ENCODE measurements at regions not wholly inside any gene's neighbourhood (a gene's known extent, or its start where the extent isn't known, plus 50 kb on each side); places are given as distances from the start of the nearest gene placed in this dataset.

DNA sequence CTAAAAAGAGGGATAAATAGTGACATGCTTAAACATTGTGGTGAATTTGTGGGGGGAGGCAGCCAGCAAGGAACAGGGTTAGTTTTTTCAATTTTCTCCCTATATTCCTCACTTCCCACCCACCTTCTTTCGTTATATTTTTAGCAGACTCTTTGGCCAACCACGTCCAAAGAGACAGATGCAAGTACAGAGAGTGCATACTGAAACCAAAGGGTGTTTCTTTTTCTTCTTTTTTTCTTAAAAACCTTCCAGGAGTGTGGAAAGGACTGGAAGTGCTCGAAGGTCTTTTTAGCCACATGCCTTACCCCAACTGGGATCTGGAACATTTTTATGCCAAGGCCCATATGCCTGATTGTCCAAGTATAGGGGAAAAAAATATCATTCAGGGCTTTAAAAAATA is 59.0 kb downstream of the TNP1 start:
- TF ChIP-seq, protein P1, sequence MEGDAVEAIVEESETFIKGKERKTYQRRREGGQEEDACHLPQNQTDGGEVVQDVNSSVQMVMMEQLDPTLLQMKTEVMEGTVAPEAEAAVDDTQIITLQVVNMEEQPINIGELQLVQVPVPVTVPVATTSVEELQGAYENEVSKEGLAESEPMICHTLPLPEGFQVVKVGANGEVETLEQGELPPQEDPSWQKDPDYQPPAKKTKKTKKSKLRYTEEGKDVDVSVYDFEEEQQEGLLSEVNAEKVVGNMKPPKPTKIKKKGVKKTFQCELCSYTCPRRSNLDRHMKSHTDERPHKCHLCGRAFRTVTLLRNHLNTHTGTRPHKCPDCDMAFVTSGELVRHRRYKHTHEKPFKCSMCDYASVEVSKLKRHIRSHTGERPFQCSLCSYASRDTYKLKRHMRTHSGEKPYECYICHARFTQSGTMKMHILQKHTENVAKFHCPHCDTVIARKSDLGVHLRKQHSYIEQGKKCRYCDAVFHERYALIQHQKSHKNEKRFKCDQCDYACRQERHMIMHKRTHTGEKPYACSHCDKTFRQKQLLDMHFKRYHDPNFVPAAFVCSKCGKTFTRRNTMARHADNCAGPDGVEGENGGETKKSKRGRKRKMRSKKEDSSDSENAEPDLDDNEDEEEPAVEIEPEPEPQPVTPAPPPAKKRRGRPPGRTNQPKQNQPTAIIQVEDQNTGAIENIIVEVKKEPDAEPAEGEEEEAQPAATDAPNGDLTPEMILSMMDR (IDR thresholded peaks at IDR 0.05; ENCODE audit: insufficient read depth, low read length, poor library complexity, severe bottlenecking) = no peak
- no peaks in the 10 kb centered on the region for H3K27me3 ChIP-seq (ENCODE audit: control insufficient read depth, insufficient read depth, low read length)
- H3K4me3 ChIP-seq (ENCODE audit: low read depth, low read length) = no peak overlapping the region
- DNase-seq (ENCODE audit: low read depth) = no peak
- H3K36me3 ChIP-seq (ENCODE audit: control insufficient read depth, insufficient read depth, low read length) = no peaks in the 10 kb centered on the region

DNA sequence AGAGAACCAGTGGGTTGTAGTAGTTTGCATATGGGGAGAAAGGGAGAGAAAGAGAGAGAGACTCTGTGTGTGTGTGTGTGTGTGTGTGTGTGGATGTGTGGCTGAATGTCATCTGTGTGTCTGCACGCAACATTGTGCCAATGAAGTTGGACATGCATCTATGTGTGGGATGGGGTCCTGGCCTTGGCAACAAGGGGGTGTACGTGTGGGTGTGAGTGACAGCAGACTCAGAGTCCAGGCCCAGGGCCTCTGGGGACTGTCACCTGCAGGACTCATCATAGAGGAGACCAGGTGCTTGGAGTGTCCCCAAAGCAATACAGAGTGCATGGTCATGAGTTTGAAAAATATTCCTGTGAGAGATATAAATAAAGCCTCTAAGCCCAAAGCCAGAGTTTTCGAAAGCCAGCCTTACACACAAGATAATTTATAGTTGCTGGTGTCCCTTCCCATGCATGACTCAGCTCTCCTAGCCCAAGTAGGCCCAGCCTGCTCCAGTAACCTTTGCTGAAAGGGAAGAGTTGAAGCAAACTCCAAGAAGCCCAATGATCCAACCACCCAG is 59.9 kb downstream of the TNP1 start:
- H3K4me3 ChIP-seq (ENCODE audit: low read depth, low read length) = no peak overlapping the region
- no peak for DNase-seq (ENCODE audit: low read depth)
- TF ChIP-seq, protein P1 (IDR thresholded peaks at IDR 0.05; ENCODE audit: insufficient read depth, low read length, poor library complexity, severe bottlenecking) = no peak
- H3K27me3 ChIP-seq (ENCODE audit: control insufficient read depth, insufficient read depth, low read length) = no peaks in the 10 kb centered on the region
- H3K36me3 ChIP-seq (ENCODE audit: control insufficient read depth, insufficient read depth, low read length) = no peaks in the 10 kb centered on the region

DNA sequence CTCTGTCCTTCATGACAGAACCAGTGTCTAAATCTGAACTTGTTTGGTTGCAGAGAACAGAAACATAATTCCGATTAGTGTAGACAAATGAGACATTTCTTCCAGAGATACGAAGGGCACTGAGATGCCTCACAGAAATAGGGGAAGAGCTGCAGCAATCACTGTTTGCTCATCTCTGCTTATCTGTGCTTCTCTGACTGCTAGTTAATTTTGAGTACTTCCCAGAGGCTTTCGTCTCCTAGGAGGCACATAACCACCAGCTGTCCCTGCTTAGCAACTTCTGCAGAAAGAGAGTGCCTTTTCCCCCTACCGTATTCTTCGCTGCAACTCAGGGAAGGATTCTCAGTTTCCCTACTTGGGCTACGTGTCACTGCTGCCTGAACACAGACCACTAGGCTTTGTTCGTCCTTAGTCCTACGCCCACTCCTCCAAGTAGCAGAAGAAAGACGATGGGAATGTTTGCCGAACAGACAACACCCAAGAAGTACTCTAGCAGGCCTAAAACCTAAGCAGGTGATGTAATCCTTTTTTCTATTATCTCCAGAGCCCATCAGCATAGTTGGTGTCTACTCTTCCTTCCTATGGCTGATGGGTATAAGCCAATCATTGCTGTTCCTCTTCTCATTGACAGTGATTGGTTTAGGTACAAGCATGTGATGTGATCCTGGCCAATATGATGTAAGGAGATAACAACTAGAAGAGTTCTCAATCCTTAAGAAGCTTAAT is 63.6 kb downstream of the TNP1 start:
- TF ChIP-seq, protein P1 (IDR thresholded peaks at IDR 0.05; ENCODE audit: insufficient read depth, low read length, poor library complexity, severe bottlenecking) = no peak
- Histone ChIP-seq H3K36me3 (ENCODE audit: control insufficient read depth, insufficient read depth, low read length) (no peaks in the 10 kb centered on the region), H3K27me3 (ENCODE audit: control insufficient read depth, insufficient read depth, low read length) (no peaks in the 10 kb centered on the region), H3K4me3 (ENCODE audit: low read depth, low read length) (no peak overlapping the region)
- no peak for DNase-seq (ENCODE audit: low read depth)

DNA sequence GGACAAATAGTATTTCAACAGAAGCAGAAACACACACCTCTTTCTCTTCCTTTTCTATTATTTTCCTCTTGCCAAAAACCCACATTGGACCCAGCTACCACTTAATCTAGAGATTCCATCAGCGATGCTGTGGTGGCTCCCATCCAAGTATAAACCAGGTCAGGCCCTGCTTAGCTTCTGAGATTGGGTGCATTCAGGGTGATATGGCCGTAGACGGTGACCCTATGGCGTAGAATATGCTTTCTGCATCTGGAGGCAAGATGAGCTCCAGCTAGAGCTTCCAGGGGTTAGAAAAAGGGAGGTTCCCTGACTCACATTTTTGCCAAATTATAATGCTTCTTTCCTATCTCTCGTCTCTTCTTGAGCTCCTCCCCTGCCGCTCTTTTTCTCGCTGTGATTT is 66.5 kb downstream of the TNP1 start:
- no peak overlapping the region for H3K4me3 ChIP-seq (ENCODE audit: low read depth, low read length)
- H3K27me3 ChIP-seq (ENCODE audit: control insufficient read depth, insufficient read depth, low read length) = no peaks in the 10 kb centered on the region
- no peaks in the 10 kb centered on the region for H3K36me3 ChIP-seq (ENCODE audit: control insufficient read depth, insufficient read depth, low read length)
- no peak for DNase-seq (ENCODE audit: low read depth)
- TF ChIP-seq, protein P1 (IDR thresholded peaks at IDR 0.05; ENCODE audit: insufficient read depth, low read length, poor library complexity, severe bottlenecking) = no peak

DNA sequence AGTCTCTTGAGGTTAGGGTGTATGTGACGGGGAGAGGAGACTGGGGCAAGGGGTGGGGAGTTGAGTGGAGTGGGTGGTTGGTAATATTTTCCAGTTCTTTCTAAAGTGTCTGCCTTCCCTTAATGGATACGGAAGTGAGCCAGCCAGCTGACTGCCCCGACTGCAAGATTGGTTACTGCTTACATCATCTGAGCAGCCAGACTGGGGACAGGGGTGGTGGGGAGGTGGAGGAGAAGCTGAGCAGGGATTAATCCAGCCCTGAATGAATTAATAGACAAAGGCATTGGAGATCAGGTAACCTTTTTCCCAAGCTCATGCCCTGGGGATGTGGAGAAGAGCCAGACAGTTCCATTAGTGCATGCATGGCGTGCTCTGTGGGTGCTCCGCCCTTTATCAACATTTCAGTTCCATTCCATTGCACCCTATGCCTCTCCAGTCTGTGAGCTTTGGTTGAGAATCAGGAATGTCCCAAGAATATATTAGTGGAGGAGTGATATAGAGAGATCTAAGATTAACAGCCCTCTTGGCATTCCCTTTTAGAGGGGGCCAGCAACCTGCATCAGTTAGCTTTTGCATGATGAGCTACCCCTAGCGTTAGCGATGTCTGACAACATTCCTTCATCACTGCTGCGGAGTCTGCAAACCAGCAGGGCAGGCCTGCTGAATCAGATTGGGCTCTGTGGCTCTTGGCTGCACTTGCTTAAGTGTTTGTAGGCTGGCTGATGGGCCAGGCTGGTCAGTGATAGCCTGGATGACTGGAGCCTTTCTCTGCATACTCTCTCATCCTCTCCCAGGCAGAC is 67.4 kb downstream of the TNP1 start:
- no peak overlapping the region for H3K4me3 ChIP-seq (ENCODE audit: low read depth, low read length)
- no peaks in the 10 kb centered on the region for H3K36me3 ChIP-seq (ENCODE audit: control insufficient read depth, insufficient read depth, low read length)
- no peaks in the 10 kb centered on the region for H3K27me3 ChIP-seq (ENCODE audit: control insufficient read depth, insufficient read depth, low read length)
- peak; percentile 81 for DNase-seq (ENCODE audit: low read depth)
- TF ChIP-seq, protein P1 (IDR thresholded peaks at IDR 0.05; ENCODE audit: insufficient read depth, low read length, poor library complexity, severe bottlenecking) = peak; percentile 38

Data from kidney epithelial cell (primary cell).